HG03175 (cell line): ENCODE measurements at regions not wholly inside any gene's neighbourhood (a gene's known extent, or its start where the extent isn't known, plus 50 kb on each side); places are given as distances from the start of the nearest gene placed in this dataset.

Source experiments
- ATAC-seq: cut with Tn5 transposase; IDR thresholded peaks from one replicate; pipeline ENCODE4 v1.9.1; 2021; ENCODE audit warnings: mild to moderate bottlenecking, moderate library complexity; ENCODE audit not compliant: unreplicated experiment

- ATAC-seq, result no peak
Observed at GRCh38 chr6:56864171-56864616, 90.7 kb upstream of the BEND6 start.

GRCh38 chr6:56863366-56863765 is 91.5 kb upstream of the BEND6 start:
- ATAC-seq, result no peak

GRCh38 chr6:56862415-56863175 is 92.3 kb upstream of the BEND6 start:
- ATAC-seq, result peak; percentile 57

- no peak for ATAC-seq
Observed at GRCh38 chr6:56860475-56860874, 94.4 kb upstream of the BEND6 start.

GRCh38 chr6:56856036-56856580 is 98.8 kb upstream of the BEND6 start:
- no peak for ATAC-seq

GRCh38 chr6:56854086-56854485 is 100.8 kb upstream of the BEND6 start:
- ATAC-seq, result no peak

GRCh38 chr6:56853541-56853940 is 101.4 kb upstream of the BEND6 start:
- ATAC-seq, result no peak

- peak; percentile 23 for ATAC-seq
Observed at GRCh38 chr6:56852260-56853010, 102.5 kb upstream of the BEND6 start.

GRCh38 chr6:56851541-56852259 is 103.2 kb upstream of the BEND6 start:
- ATAC-seq, result peak; percentile 94

GRCh38 chr6:56851074-56851473 is 103.8 kb upstream of the BEND6 start:
- ATAC-seq, result no peak

GRCh38 chr6:56850626-56851025 is 104.3 kb upstream of the BEND6 start:
- no peak for ATAC-seq

- no peak for ATAC-seq
Observed at GRCh38 chr6:56849896-56850295, 105.0 kb upstream of the BEND6 start.

- ATAC-seq, result no peak
Observed at GRCh38 chr6:56848105-56848504, 106.8 kb upstream of the BEND6 start.

GRCh38 chr6:56845032-56845431 is 109.9 kb upstream of the BEND6 start:
- ATAC-seq, result no peak

- peak; percentile 77 for ATAC-seq
Observed at GRCh38 chr6:56843476-56844349, 111.2 kb upstream of the BEND6 start.

- ATAC-seq, result peak; percentile 13
Observed at GRCh38 chr6:56842686-56843475, 112.0 kb upstream of the BEND6 start.

GRCh38 chr6:56841751-56842150 is 113.2 kb upstream of the BEND6 start:
- ATAC-seq, result no peak

- no peak for ATAC-seq
Observed at GRCh38 chr6:56841381-56841749, 113.5 kb upstream of the BEND6 start.
